ENCODE measurements at regions not wholly inside any gene's neighbourhood (a gene's known extent, or its start where the extent isn't known, plus 50 kb on each side); places are given as distances from the start of the nearest gene placed in this dataset.

- TF ChIP-seq CTCF (IDR thresholded peaks at IDR 0.05) = no peak
- Histone ChIP-seq H3K36me3 (no peaks in the 10 kb centered on the region), H3K9me3 (no peaks in the 10 kb centered on the region), H3K27me3 (no peaks in the 10 kb centered on the region), H3K4me3 (no peak overlapping the region), H3K4me1 (no peaks in the 10 kb centered on the region), H3K27ac (no peak overlapping the region)
- no peak for DNase-seq
Measured at GRCh38 chr17:70317421-70317820, 148.1 kb downstream of the KCNJ2 start.

- Histone ChIP-seq H3K36me3 (no peaks in the 10 kb centered on the region), H3K4me1 (no peaks in the 10 kb centered on the region), H3K9me3 (no peaks in the 10 kb centered on the region), H3K27me3 (no peaks in the 10 kb centered on the region), H3K27ac (no peak overlapping the region), H3K4me3 (no peak overlapping the region)
- no peak for DNase-seq
- TF ChIP-seq CTCF (IDR thresholded peaks at IDR 0.05) (no peak), POLR2A (IDR thresholded peaks at IDR 0.05) (no peak)
Measured at GRCh38 chr17:70318051-70318450, 148.7 kb downstream of the KCNJ2 start.

- Histone ChIP-seq H3K4me3 (no peak overlapping the region), H3K9me3 (no peaks in the 10 kb centered on the region), H3K4me1 (no peaks in the 10 kb centered on the region), H3K27me3 (no peaks in the 10 kb centered on the region), H3K36me3 (no peaks in the 10 kb centered on the region), H3K27ac (no peak overlapping the region)
- TF ChIP-seq CTCF (IDR thresholded peaks at IDR 0.05) (no peak), POLR2A (IDR thresholded peaks at IDR 0.05) (no peak)
- no peak for DNase-seq
Measured at GRCh38 chr17:70319516-70319915, 150.2 kb downstream of the KCNJ2 start.

GRCh38 chr17:70320673-70321345 lies 151.5 kb downstream of the KCNJ2 start:
- TF ChIP-seq POLR2A (IDR thresholded peaks at IDR 0.05) (no peak), CTCF (IDR thresholded peaks at IDR 0.05) (no peak)
- H3K27me3 ChIP-seq = no peaks in the 10 kb centered on the region
- no peak overlapping the region for H3K4me3 ChIP-seq
- H3K27ac ChIP-seq = no peak overlapping the region
- H3K36me3 ChIP-seq = no peaks in the 10 kb centered on the region
- DNase-seq = no peak
- no peaks in the 10 kb centered on the region for H3K4me1 ChIP-seq
- no peaks in the 10 kb centered on the region for H3K9me3 ChIP-seq

GRCh38 chr17:70321352-70321751 lies 152.0 kb downstream of the KCNJ2 start:
- Histone ChIP-seq H3K4me3 (no peak overlapping the region), H3K27me3 (no peaks in the 10 kb centered on the region), H3K36me3 (no peaks in the 10 kb centered on the region), H3K4me1 (no peaks in the 10 kb centered on the region), H3K9me3 (no peaks in the 10 kb centered on the region), H3K27ac (no peak overlapping the region)
- DNase-seq = no peak
- no peak for TF ChIP-seq POLR2A (IDR thresholded peaks at IDR 0.05)
- TF ChIP-seq CTCF (IDR thresholded peaks at IDR 0.05) = no peak

- TF ChIP-seq CTCF (IDR thresholded peaks at IDR 0.05) (no peak), POLR2A (IDR thresholded peaks at IDR 0.05) (no peak)
- Histone ChIP-seq H3K4me3 (no peak overlapping the region), H3K36me3 (no peaks in the 10 kb centered on the region), H3K27me3 (no peaks in the 10 kb centered on the region), H3K4me1 (no peaks in the 10 kb centered on the region), H3K9me3 (no peaks in the 10 kb centered on the region), H3K27ac (no peak overlapping the region)
- DNase-seq = no peak
Measured at GRCh38 chr17:70323269-70323668, 153.9 kb downstream of the KCNJ2 start.

All from Peyer's patch (tissue), 4 donors.